Mucosa of rectum (tissue), 2 donors: ENCODE measurements at regions not wholly inside any gene's neighbourhood (a gene's known extent, or its start where the extent isn't known, plus 50 kb on each side); places are given as distances from the start of the nearest gene placed in this dataset.
"Not testable (repeated sequence)": the region's sequence is repeated elsewhere in the genome, so short reads cannot be mapped to it uniquely, and the experiment has no call there.

Experiments
- H3K27ac ChIP-seq, 2 donors: one replicate each; pipeline ENCODE4 v1.7.0; 2013; ENCODE audit warnings: inconsistent platforms in 2 of 2, low read depth in 2 of 2, low read length in 2 of 2
- H3K27me3 ChIP-seq, 2 donors: one replicate each; pipeline ENCODE4 v1.7.0; 2013; ENCODE audit warnings: low read length in 2 of 2; ENCODE audit not compliant: control insufficient read depth in 2 of 2, insufficient read depth in 2 of 2
- H3K36me3 ChIP-seq, 2 donors: one replicate each; pipeline ENCODE4 v1.7.0; 2013; ENCODE audit warnings: low read length in 2 of 2; ENCODE audit not compliant: control insufficient read depth in 2 of 2, insufficient read depth in 2 of 2
- H3K4me1 ChIP-seq, 2 donors: one replicate each; pipeline ENCODE4 v1.7.0; 2013; ENCODE audit warnings: low read length in 2 of 2, mild to moderate bottlenecking in 1 of 2; ENCODE audit not compliant: control insufficient read depth in 2 of 2, insufficient read depth in 2 of 2
- H3K4me3 ChIP-seq, 2 donors: one replicate each; pipeline ENCODE4 v1.7.0; 2013; ENCODE audit warnings: low read length in 2 of 2
- H3K9ac ChIP-seq, 2 donors: one replicate each; pipeline ENCODE4 v1.7.0; 2013; ENCODE audit warnings: low read length in 2 of 2, low read depth in 1 of 2, mild to moderate bottlenecking in 1 of 2
- H3K9me3 ChIP-seq, 2 donors: one replicate each; pipeline ENCODE4 v1.7.0; 2013; ENCODE audit warnings: low read length in 2 of 2; ENCODE audit not compliant: control insufficient read depth in 2 of 2
- donor health status: healthy.
- donor health status: Normal muscosa, but diverticular disease.

DNA sequence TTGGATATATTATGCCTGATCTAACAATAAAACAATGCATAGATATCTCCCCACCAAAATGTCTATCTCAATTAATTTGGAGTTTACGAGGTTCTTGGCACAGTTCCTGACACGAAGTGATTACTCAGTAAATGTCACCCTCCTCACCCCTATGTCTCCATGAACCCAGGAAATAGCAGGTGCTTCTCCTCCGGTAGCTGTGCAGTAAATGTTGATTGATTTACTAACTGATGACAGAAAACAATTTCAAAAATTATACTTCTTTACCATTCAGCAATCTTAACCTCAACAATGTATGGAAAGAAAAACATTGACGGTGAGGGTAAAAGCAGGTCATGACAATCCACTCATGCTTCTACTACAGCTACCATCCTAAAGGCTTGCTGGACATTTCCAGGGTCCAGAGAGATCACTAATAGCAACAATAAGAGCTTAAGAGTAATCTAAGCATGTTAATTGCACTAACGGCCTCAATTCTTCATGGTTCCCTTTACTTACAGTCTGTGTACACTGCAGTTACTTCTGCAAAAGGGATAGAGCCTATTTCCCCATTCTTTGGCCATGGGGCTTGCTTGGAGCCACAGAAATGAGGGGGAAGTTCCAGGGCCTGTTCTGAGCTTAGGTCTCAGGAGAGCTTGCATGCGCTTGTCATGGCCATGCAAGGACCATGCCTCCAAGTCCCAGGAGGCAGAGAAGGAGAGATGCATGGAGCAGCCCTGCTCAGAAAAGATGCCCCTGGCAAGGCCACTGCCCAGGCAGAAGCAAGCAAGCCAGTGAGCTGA, 222.6 kb downstream of the ATP6V0E2 start:
- not testable (repeated sequence) for H3K9me3 ChIP-seq

DNA sequence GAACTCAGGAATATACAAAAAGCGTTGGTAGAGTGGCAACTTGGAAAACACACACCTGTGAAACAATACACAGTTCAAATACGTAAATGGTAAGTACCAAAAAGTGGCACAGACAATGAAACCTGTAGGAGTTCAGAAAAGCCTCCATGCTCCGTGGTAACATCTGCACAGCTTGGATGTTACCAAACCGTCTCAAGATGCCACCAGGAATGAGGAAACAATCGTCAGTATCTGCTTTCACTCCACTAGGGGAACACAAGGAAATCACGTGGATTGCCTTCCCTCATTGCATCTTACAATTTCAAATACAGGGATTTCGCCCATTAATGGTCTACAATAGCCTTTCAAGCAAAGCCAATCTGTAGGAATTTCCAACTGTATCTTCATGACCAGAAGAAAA, 224.6 kb upstream of the LRRC61 start:
- H3K4me1 ChIP-seq, H3K36me3 ChIP-seq, H3K27ac ChIP-seq, H3K9ac ChIP-seq, H3K27me3 ChIP-seq, H3K4me3 ChIP-seq, H3K9me3 ChIP-seq: not testable (repeated sequence)

More for the DNA sequence above, 222.6 kb downstream of the ATP6V0E2 start:
- H3K27me3 ChIP-seq, H3K9ac ChIP-seq, H3K36me3 ChIP-seq, H3K4me1 ChIP-seq, H3K27ac ChIP-seq, H3K4me3 ChIP-seq: not testable (repeated sequence)

DNA sequence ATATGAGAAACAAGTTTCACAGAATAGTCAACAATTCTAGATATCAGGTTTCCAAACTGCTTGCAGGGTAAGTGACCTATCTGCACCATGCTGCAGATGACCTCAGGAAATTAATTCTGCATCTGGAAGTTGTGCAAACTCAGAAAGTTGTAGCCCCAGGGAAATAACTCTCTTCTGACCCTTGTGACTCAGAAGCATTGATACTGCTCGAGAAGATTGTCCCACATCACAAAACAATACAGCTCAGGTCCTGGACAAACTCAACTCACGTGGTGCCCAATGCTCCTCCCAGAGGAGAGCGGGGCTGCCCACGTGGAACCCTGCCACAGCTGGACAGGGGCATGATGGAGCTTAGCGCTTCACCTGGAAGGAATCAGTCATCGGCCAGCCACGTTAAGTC, 221.9 kb upstream of the LRRC61 start:
- H3K36me3 ChIP-seq, H3K4me3 ChIP-seq, H3K9me3 ChIP-seq, H3K27me3 ChIP-seq, H3K9ac ChIP-seq, H3K27ac ChIP-seq, H3K4me1 ChIP-seq: not testable (repeated sequence)

- H3K9me3 ChIP-seq, H3K9ac ChIP-seq, H3K27ac ChIP-seq, H3K4me1 ChIP-seq, H3K4me3 ChIP-seq, H3K27me3 ChIP-seq, H3K36me3 ChIP-seq: not testable (repeated sequence)
These were observed 215.9 kb upstream of the LRRC61 start for GRCh38 chr7:150107283-150107682.

- H3K36me3 ChIP-seq, H3K9me3 ChIP-seq, H3K27me3 ChIP-seq, H3K4me3 ChIP-seq, H3K4me1 ChIP-seq, H3K9ac ChIP-seq, H3K27ac ChIP-seq: not testable (repeated sequence)
These were observed 212.8 kb upstream of the LRRC61 start for GRCh38 chr7:150110375-150110820.

GRCh38 chr7:150110882-150111281, 212.3 kb upstream of the LRRC61 start:
- H3K27me3 ChIP-seq, H3K4me3 ChIP-seq, H3K36me3 ChIP-seq: not testable (repeated sequence)

GRCh38 chr7:150111373-150112139, 211.6 kb upstream of the LRRC61 start:
- not testable (repeated sequence) for H3K4me3 ChIP-seq, H3K4me1 ChIP-seq, H3K9ac ChIP-seq, H3K9me3 ChIP-seq, H3K36me3 ChIP-seq, H3K27ac ChIP-seq, H3K27me3 ChIP-seq

More at GRCh38 chr7:150110882-150111281, 212.3 kb upstream of the LRRC61 start:
- not testable (repeated sequence) for H3K9me3 ChIP-seq, H3K4me1 ChIP-seq, H3K27ac ChIP-seq, H3K9ac ChIP-seq

- not testable (repeated sequence) for H3K4me3 ChIP-seq
These were observed 209.9 kb upstream of the LRRC61 start for GRCh38 chr7:150113301-150113700.

GRCh38 chr7:150114591-150114990, 208.6 kb upstream of the LRRC61 start:
- H3K9me3 ChIP-seq, H3K27me3 ChIP-seq, H3K4me3 ChIP-seq, H3K36me3 ChIP-seq, H3K27ac ChIP-seq, H3K4me1 ChIP-seq, H3K9ac ChIP-seq: not testable (repeated sequence)

More at GRCh38 chr7:150113301-150113700, 209.9 kb upstream of the LRRC61 start:
- not testable (repeated sequence) for H3K36me3 ChIP-seq, H3K27me3 ChIP-seq, H3K4me1 ChIP-seq, H3K27ac ChIP-seq, H3K9ac ChIP-seq, H3K9me3 ChIP-seq

DNA sequence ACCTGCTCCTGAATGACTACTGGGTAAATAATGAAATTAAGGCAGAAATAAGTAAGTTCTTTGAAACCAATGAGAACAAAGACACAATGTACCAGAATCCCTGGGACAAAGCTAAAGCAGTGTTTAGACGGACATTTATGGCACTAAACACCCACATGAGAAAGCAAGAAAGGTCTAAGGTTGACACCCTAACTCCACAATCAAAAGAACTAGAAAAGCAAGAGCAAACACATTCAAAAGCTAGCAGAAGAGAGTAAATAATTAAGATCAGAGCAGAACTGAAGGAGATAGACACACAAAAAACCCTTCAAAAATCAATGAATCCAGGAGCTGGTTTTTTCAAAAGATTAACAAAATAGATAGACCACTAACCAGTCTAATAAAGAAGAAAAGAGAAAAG, 203.2 kb upstream of the LRRC61 start:
- H3K9ac ChIP-seq, H3K4me3 ChIP-seq, H3K4me1 ChIP-seq, H3K9me3 ChIP-seq, H3K36me3 ChIP-seq, H3K27ac ChIP-seq, H3K27me3 ChIP-seq: not testable (repeated sequence)
